PC-3 (cell line): ENCODE measurements at regions not wholly inside any gene's neighbourhood (a gene's known extent, or its start where the extent isn't known, plus 50 kb on each side); places are given as distances from the start of the nearest gene placed in this dataset.

Experiments
- CTCF ChIP-seq: fragments of 300-600 bp; sonication (generic); conservative IDR thresholded peaks from 2 replicates; pipeline ENCODE4 v1.5.1; 2017; ENCODE audit warnings: antibody characterized with exemption, low read depth, mild to moderate bottlenecking, low read length
- EZH2 ChIP-seq: fragments of 300-600 bp; sonication (generic); IDR thresholded peaks from one replicate; pipeline ENCODE4 v1.6.1; 2017; ENCODE audit warnings: antibody characterized with exemption, mild to moderate bottlenecking, low read length; ENCODE audit not compliant: unreplicated experiment
- EZH2phosphoT487 ChIP-seq: fragments of 300-600 bp; sonication (generic); IDR thresholded peaks from 2 replicates; pipeline ENCODE4 v1.6.1; 2018; ENCODE audit warnings: mild to moderate bottlenecking, antibody characterized with exemption, low read length, borderline replicate concordance

- TF ChIP-seq CTCF (no peak), EZH2phosphoT487 (no peak), EZH2 (no peak)
These were observed 775.3 kb downstream of the UQCRFS1 start for GRCh38 chr19:28437390-28438346.
